HCT116 (cell line): ENCODE measurements at regions not wholly inside any gene's neighbourhood (a gene's known extent, or its start where the extent isn't known, plus 50 kb on each side); places are given as distances from the start of the nearest gene placed in this dataset.

Source experiments
- ATAC-seq: fragments of 200-7000 bp; cut with Tn5 transposase; 2 replicates; pipeline ENCODE4 v1.9.1; 2020; ENCODE audit warnings: mild to moderate bottlenecking, moderate library complexity
- BruUV-seq: library from RNA; stranded (reverse); fragments of 400-500 nt; replicated peaks from 2 replicates; lab custom pipeline; 2021; lab: Mats Ljungman, UMichigan
- CTCF ChIA-PET: fragments of 300-600 bp; sonication (Branson Sonifier 250); formaldehyde crosslinking; loops from one replicate; lab custom pipeline; 2021; ENCODE audit warnings: antibody characterized with exemption; lab: Charles Lee
- POLR2A ChIA-PET: fragments of 300-600, 350-600 bp; sonication (Branson Sonifier 250); formaldehyde crosslinking; loops from one replicate; lab custom pipeline; 2021; ENCODE audit warnings: antibody characterized with exemption; lab: Charles Lee
- RAD21 ChIA-PET, 2 experiments: fragments of 300-600 bp; sonication (Branson Sonifier 250); formaldehyde crosslinking; loops; one replicate each; lab custom pipeline; 2023; ENCODE audit warnings: low total read pairs in 2 of 2; ENCODE audit not compliant: uncharacterized antibody in 2 of 2, unreplicated experiment in 2 of 2, low non-redundant PET in 1 of 2; lab: Charles Lee
- DNase-seq: peaks from one replicate; pipeline ENCODE4 v3.0.0-alpha.2; 2010; ENCODE audit warnings: low read depth, low spot score
- H2AFZ ChIP-seq: fragments of 200-600 bp; shearing (Covaris generic), sonication (generic); 2 replicates; pipeline ENCODE4 v1.6.1; 2017; ENCODE audit warnings: low read depth, mixed run types, mixed read lengths, antibody characterized with exemption, low read length; ENCODE audit not compliant: poor library complexity, severe bottlenecking
- H3K27ac ChIP-seq: 2 replicates; pipeline ENCODE4 v1.5.1; 2012; ENCODE audit warnings: low read depth, low read length
- H3K27me3 ChIP-seq: fragments of 200-600 bp; sonication (generic); 2 replicates; pipeline ENCODE4 v1.6.1; 2016; ENCODE audit warnings: mixed run types, low read length, mixed read lengths; ENCODE audit not compliant: insufficient read depth
- H3K36me3 ChIP-seq, 2 experiments: fragments of 200-500 bp in 1 of 2; fragments of 200-600 bp in 1 of 2; sonication (Bioruptor generic) in 1 of 2; sonication (generic) in 1 of 2; 2 replicates each; pipeline versions ENCODE4 v1.5.1 to v1.6.1; 2014 to 2016; ENCODE audit warnings: low read length in 2 of 2, inconsistent platforms in 1 of 2, mixed read lengths in 1 of 2, mixed run types in 1 of 2; ENCODE audit not compliant: insufficient read depth in 2 of 2, control insufficient read depth in 1 of 2
- H3K4me1 ChIP-seq, 2 experiments: fragments of 200-600 bp in 1 of 2; sonication (generic) in 1 of 2; 2 replicates each; pipeline versions ENCODE4 v1.5.1 to v1.6.1; 2012 to 2017; ENCODE audit warnings: low read length in 2 of 2, inconsistent platforms in 1 of 2, mild to moderate bottlenecking in 1 of 2, mixed read lengths in 1 of 2, mixed run types in 1 of 2, moderate library complexity in 1 of 2; ENCODE audit not compliant: insufficient read depth in 2 of 2, control insufficient read depth in 1 of 2
- H3K4me2 ChIP-seq: fragments of 200-600 bp; sonication (generic); 2 replicates; pipeline ENCODE4 v1.6.1; 2017; ENCODE audit warnings: mixed run types, low read length, mixed read lengths
- H3K4me3 ChIP-seq, 2 experiments: fragments of 200-600 bp in 1 of 2; sonication (generic) in 1 of 2; replicated peaks in 1 of 2; 2 replicates each; pipeline ENCODE4 v1.5.1; 2011 to 2016; ENCODE audit warnings: low read length in 2 of 2, control low read depth in 1 of 2, low read depth in 1 of 2, mild to moderate bottlenecking in 1 of 2, mixed read lengths in 1 of 2, mixed run types in 1 of 2
- H3K79me2 ChIP-seq: fragments of 200-600 bp; sonication (generic); 2 replicates; pipeline ENCODE4 v1.6.1; 2017; ENCODE audit warnings: mild to moderate bottlenecking, mixed run types, low read length, moderate library complexity, mixed read lengths; ENCODE audit not compliant: insufficient read depth
- H3K9ac ChIP-seq: fragments of 200-600 bp; sonication (generic); 2 replicates; pipeline ENCODE4 v1.6.1; 2016; ENCODE audit warnings: low read length, mixed read lengths
- H3K9me2 ChIP-seq: fragments of 200-600 bp; sonication (generic), shearing (Covaris generic); 2 replicates; pipeline ENCODE4 v1.6.1; 2017; ENCODE audit warnings: mixed run types, mild to moderate bottlenecking, moderate library complexity; ENCODE audit not compliant: insufficient read depth
- H3K9me3 ChIP-seq, 2 experiments: fragments of 200-500 bp in 1 of 2; fragments of 200-600 bp in 1 of 2; sonication (Bioruptor generic) in 1 of 2; sonication (generic) in 1 of 2; 2 replicates each; pipeline ENCODE4 v1.6.1; 2014 to 2017; ENCODE audit warnings: low read length in 2 of 2, mixed read lengths in 2 of 2, inconsistent platforms in 1 of 2, low read depth in 1 of 2, mild to moderate bottlenecking in 1 of 2, mixed run types in 1 of 2, moderate library complexity in 1 of 2; ENCODE audit not compliant: control insufficient read depth in 1 of 2, insufficient read depth in 1 of 2
- H4K20me1 ChIP-seq: fragments of 200-600 bp; sonication (generic), shearing (Covaris generic); 2 replicates; pipeline ENCODE4 v1.6.1; 2017; ENCODE audit warnings: mixed run types, mild to moderate bottlenecking, moderate library complexity; ENCODE audit not compliant: insufficient read depth
- ATF3 ChIP-seq: IDR thresholded peaks from 2 replicates; pipeline ENCODE4 v1.6.1; 2012
- CBX3 ChIP-seq: IDR thresholded peaks from 2 replicates; pipeline ENCODE4 v1.6.1; 2012; ENCODE audit warnings: low read depth
- CEBPB ChIP-seq: IDR thresholded peaks from 2 replicates; pipeline ENCODE4 v1.6.1; 2012; ENCODE audit warnings: low read depth
- CTCF ChIP-seq, 3 experiments: fragments of 200-600 bp in 1 of 3; sonication (generic) in 1 of 3; IDR thresholded peaks in 2 of 3; conservative IDR thresholded peaks in 1 of 3; 2 replicates each; pipeline ENCODE4 v1.5.1; 2012 to 2017; ENCODE audit warnings: low read depth in 2 of 3, low read length in 2 of 3, antibody characterized with exemption in 1 of 3, borderline replicate concordance in 1 of 3, control low read depth in 1 of 3, mild to moderate bottlenecking in 1 of 3, mixed read lengths in 1 of 3, mixed run types in 1 of 3, moderate library complexity in 1 of 3; ENCODE audit not compliant: insufficient read depth in 1 of 3
- EGR1 ChIP-seq: IDR thresholded peaks from 2 replicates; pipeline ENCODE4 v1.6.1; 2012; ENCODE audit warnings: low read depth
- EZH2 ChIP-seq: fragments of 200-600 bp; sonication (generic); IDR thresholded peaks from 2 replicates; pipeline ENCODE4 v1.6.1; 2017; ENCODE audit warnings: antibody characterized with exemption, mixed run types
- EZH2phosphoT487 ChIP-seq: fragments of 200-600 bp; IDR thresholded peaks from 2 replicates; pipeline ENCODE4 v1.6.1; 2018; ENCODE audit warnings: antibody characterized with exemption, borderline replicate concordance
- FOSL1 ChIP-seq: IDR thresholded peaks from 2 replicates; pipeline ENCODE4 v1.6.1; 2012; ENCODE audit warnings: low read depth
- JUND ChIP-seq: IDR thresholded peaks from 2 replicates; pipeline ENCODE4 v1.6.1; 2012
- POLR2A ChIP-seq: IDR thresholded peaks from 2 replicates; pipeline ENCODE4 v1.7.0; 2011; ENCODE audit warnings: borderline replicate concordance; ENCODE audit not compliant: insufficient read depth, insufficient read length; ENCODE audit errors: extremely low read depth
- POLR2AphosphoS5 ChIP-seq: IDR thresholded peaks from 2 replicates; pipeline ENCODE4 v1.6.1; 2011; ENCODE audit warnings: mild to moderate bottlenecking, low read depth, low read length, moderate library complexity
- SIN3A ChIP-seq: IDR thresholded peaks from 2 replicates; pipeline ENCODE4 v1.6.1; 2012; ENCODE audit warnings: low read depth
- SP1 ChIP-seq: IDR thresholded peaks from 2 replicates; pipeline ENCODE4 v1.6.1; 2012; ENCODE audit warnings: low read depth
- SRF ChIP-seq: IDR thresholded peaks from 2 replicates; pipeline ENCODE4 v1.6.1; 2012; ENCODE audit warnings: low read depth
- YY1 ChIP-seq: IDR thresholded peaks from 2 replicates; pipeline ENCODE4 v1.6.1; 2011; ENCODE audit warnings: low read length, low read depth, moderate library complexity, mild to moderate bottlenecking; ENCODE audit not compliant: insufficient replicate concordance; ENCODE audit errors: extremely low read depth
- ZBTB33 ChIP-seq: IDR thresholded peaks from 2 replicates; pipeline ENCODE4 v1.6.1; 2011; ENCODE audit warnings: mild to moderate bottlenecking, low read length, moderate library complexity; ENCODE audit not compliant: insufficient replicate concordance; ENCODE audit errors: extremely low read depth
- intact Hi-C: fragments of 100-400 bp; cut with micrococcal nuclease; formaldehyde crosslinking; loops from 2 replicates; pipeline ENCODE4 v1.10.0; 2022

GRCh38 chr2:65582364-65582763 is 150.0 kb upstream of the SPRED2 start:
- CTCF ChIA-PET = no interaction called here
- no peak overlapping the region for H3K27ac ChIP-seq
- no peaks in the 10 kb centered on the region for H4K20me1 ChIP-seq
- TF ChIP-seq FOSL1 (no peak), SRF (no peak), CEBPB (no peak), EZH2phosphoT487 (no peak), EZH2 (no peak), ZBTB33 (no peak), JUND (no peak), CTCF (IDR thresholded peaks at IDR 0.05 in 2 of 3, conservative IDR thresholded peaks at IDR 0.05 in 1 of 3; ENCODE audit: borderline replicate concordance in 1 of 3, insufficient read depth in 1 of 3, low read depth in 2 of 3, low read length in 2 of 3) (no peak), POLR2AphosphoS5 (no peak), SP1 (no peak), EGR1 (no peak), SIN3A (no peak), CBX3 (no peak), ATF3 (no peak), POLR2A (no peak), YY1 (no peak)
- no peak for ATAC-seq
- H3K36me3 ChIP-seq = no peaks in the 10 kb centered on the region
- no peaks in the 10 kb centered on the region for H3K79me2 ChIP-seq
- RAD21 ChIA-PET = no interaction called here
- no peak overlapping the region for H2AFZ ChIP-seq
- H3K4me2 ChIP-seq = no peak overlapping the region
- peaks cover 19 to 35% of the 10 kb centered on the region in 2 experiments for H3K4me1 ChIP-seq
- H3K9ac ChIP-seq = no peak overlapping the region
- intact Hi-C loops = no loop called here
- H3K9me3 ChIP-seq = no peaks in the 10 kb centered on the region
- no peaks in the 10 kb centered on the region for H3K9me2 ChIP-seq
- no peak for DNase-seq
- H3K27me3 ChIP-seq = no peaks in the 10 kb centered on the region
- POLR2A ChIA-PET = no interaction called here
- H3K4me3 ChIP-seq = no peak overlapping the region
- BruUV-seq = no TSS peak
